ENCODE measurements at regions not wholly inside any gene's neighbourhood (a gene's known extent, or its start where the extent isn't known, plus 50 kb on each side); places are given as distances from the start of the nearest gene placed in this dataset.

- TF ChIP-seq, protein P1, sequence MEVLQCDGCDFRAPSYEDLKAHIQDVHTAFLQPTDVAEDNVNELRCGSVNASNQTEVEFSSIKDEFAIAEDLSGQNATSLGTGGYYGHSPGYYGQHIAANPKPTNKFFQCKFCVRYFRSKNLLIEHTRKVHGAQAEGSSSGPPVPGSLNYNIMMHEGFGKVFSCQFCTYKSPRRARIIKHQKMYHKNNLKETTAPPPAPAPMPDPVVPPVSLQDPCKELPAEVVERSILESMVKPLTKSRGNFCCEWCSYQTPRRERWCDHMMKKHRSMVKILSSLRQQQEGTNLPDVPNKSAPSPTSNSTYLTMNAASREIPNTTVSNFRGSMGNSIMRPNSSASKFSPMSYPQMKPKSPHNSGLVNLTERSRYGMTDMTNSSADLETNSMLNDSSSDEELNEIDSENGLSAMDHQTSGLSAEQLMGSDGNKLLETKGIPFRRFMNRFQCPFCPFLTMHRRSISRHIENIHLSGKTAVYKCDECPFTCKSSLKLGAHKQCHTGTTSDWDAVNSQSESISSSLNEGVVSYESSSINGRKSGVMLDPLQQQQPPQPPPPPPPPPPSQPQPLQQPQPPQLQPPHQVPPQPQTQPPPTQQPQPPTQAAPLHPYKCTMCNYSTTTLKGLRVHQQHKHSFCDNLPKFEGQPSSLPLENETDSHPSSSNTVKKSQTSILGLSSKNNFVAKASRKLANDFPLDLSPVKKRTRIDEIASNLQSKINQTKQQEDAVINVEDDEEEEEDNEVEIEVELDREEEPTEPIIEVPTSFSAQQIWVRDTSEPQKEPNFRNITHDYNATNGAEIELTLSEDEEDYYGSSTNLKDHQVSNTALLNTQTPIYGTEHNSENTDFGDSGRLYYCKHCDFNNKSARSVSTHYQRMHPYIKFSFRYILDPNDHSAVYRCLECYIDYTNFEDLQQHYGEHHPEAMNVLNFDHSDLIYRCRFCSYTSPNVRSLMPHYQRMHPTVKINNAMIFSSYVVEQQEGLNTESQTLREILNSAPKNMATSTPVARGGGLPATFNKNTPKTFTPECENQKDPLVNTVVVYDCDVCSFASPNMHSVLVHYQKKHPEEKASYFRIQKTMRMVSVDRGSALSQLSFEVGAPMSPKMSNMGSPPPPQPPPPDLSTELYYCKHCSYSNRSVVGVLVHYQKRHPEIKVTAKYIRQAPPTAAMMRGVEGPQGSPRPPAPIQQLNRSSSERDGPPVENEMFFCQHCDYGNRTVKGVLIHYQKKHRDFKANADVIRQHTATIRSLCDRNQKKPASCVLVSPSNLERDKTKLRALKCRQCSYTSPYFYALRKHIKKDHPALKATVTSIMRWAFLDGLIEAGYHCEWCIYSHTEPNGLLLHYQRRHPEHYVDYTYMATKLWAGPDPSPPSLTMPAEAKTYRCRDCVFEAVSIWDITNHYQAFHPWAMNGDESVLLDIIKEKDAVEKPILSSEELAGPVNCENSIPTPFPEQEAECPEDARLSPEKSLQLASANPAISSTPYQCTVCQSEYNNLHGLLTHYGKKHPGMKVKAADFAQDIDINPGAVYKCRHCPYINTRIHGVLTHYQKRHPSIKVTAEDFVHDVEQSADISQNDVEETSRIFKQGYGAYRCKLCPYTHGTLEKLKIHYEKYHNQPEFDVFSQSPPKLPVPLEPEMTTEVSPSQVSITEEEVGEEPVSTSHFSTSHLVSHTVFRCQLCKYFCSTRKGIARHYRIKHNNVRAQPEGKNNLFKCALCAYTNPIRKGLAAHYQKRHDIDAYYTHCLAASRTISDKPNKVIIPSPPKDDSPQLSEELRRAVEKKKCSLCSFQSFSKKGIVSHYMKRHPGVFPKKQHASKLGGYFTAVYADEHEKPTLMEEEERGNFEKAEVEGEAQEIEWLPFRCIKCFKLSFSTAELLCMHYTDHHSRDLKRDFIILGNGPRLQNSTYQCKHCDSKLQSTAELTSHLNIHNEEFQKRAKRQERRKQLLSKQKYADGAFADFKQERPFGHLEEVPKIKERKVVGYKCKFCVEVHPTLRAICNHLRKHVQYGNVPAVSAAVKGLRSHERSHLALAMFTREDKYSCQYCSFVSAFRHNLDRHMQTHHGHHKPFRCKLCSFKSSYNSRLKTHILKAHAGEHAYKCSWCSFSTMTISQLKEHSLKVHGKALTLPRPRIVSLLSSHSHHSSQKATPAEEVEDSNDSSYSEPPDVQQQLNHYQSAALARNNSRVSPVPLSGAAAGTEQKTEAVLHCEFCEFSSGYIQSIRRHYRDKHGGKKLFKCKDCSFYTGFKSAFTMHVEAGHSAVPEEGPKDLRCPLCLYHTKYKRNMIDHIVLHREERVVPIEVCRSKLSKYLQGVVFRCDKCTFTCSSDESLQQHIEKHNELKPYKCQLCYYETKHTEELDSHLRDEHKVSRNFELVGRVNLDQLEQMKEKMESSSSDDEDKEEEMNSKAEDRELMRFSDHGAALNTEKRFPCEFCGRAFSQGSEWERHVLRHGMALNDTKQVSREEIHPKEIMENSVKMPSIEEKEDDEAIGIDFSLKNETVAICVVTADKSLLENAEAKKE (CRISPR knock-in tag; IDR thresholded peaks at IDR 0.05), result no peak
- TF ChIP-seq NANOG (IDR thresholded peaks at IDR 0.05; ENCODE audit: borderline replicate concordance) (no peak), ETS1 (IDR thresholded peaks at IDR 0.05) (no peak), ZNF114 (CRISPR knock-in tag; IDR thresholded peaks at IDR 0.05) (no peak), EZH2 (IDR thresholded peaks at IDR 0.05; ENCODE audit: low read depth, unreplicated experiment) (no peak), STAT1 (IDR thresholded peaks at IDR 0.05; ENCODE audit: unreplicated experiment) (no peak), CREB1 (CRISPR knock-in tag; IDR thresholded peaks at IDR 0.05; ENCODE audit: low read depth) (no peak), POLR2AphosphoS5 (IDR thresholded peaks at IDR 0.05; ENCODE audit: low read depth) (no peak), ZNF331 (CRISPR knock-in tag; IDR thresholded peaks at IDR 0.05; ENCODE audit: low read depth) (no peak), EZH2phosphoT487 (IDR thresholded peaks at IDR 0.05; ENCODE audit: unreplicated experiment) (no peak), REST (IDR thresholded peaks at IDR 0.05; ENCODE audit: unreplicated experiment) (no peak)
- H2AFZ ChIP-seq, result no peak overlapping the region
- no peak overlapping the region for H3K4me2 ChIP-seq
- peaks cover 2% of the 10 kb centered on the region for H3K27me3 Mint-ChIP-seq (ENCODE audit: insufficient read depth, low read depth, poor library complexity)
- H3K27ac Mint-ChIP-seq, result no peak overlapping the region
- no peaks in the 10 kb centered on the region for H3K4me1 Mint-ChIP-seq
- no peaks in the 10 kb centered on the region for H3F3A ChIP-seq (replicated peaks; ENCODE audit: low read depth)
- H3K27me3 ChIP-seq (ENCODE audit: insufficient read depth), result no peaks in the 10 kb centered on the region
- no peaks in the 10 kb centered on the region for H3K9me2 ChIP-seq (ENCODE audit: insufficient read depth)
- H3K27ac ChIP-seq (ENCODE audit: low read depth), result no peak overlapping the region
- no peaks in the 10 kb centered on the region for H4K20me1 ChIP-seq (replicated peaks; ENCODE audit: insufficient read depth)
- DNase-seq (ENCODE audit: low spot score), result no peak
- no peaks in the 10 kb centered on the region for H3K36me3 Mint-ChIP-seq (ENCODE audit: low read depth)
- H3K4me3 ChIP-seq, result no peak overlapping the region
- no peak for ATAC-seq
- H3K4me3 Mint-ChIP-seq, result no peak overlapping the region
- H3K4me1 ChIP-seq (ENCODE audit: insufficient read depth), result no peaks in the 10 kb centered on the region
- no peaks in the 10 kb centered on the region for H3K36me3 ChIP-seq (ENCODE audit: insufficient read depth)
- no peaks in the 10 kb centered on the region for H3K79me2 ChIP-seq (replicated peaks; ENCODE audit: insufficient read depth)
- H3K9me3 Mint-ChIP-seq, result no peaks in the 10 kb centered on the region
Observed at GRCh38 chr13:22152751-22153150, 481.9 kb downstream of the FGF9 start.

All from GM23338 (cell line).